HG02610 (cell line): ENCODE measurements at regions not wholly inside any gene's neighbourhood (a gene's known extent, or its start where the extent isn't known, plus 50 kb on each side); places are given as distances from the start of the nearest gene placed in this dataset.
"Not testable (repeated sequence)": the region's sequence is repeated elsewhere in the genome, so short reads cannot be mapped to it uniquely, and the experiment has no call there.

Experiments used
- ATAC-seq: cut with Tn5 transposase; IDR thresholded peaks from one replicate; pipeline ENCODE4 v1.9.1; 2021; ENCODE audit warnings: mild to moderate bottlenecking, moderate library complexity; ENCODE audit not compliant: unreplicated experiment

- no peak for ATAC-seq
These were observed 474.4 kb downstream of the CDH9 start for GRCh38 chr5:26563979-26564378.

- no peak for ATAC-seq
These were observed 485.3 kb downstream of the CDH9 start for GRCh38 chr5:26553079-26553478.

GRCh38 chr5:26543987-26544386, 494.4 kb downstream of the CDH9 start:
- no peak for ATAC-seq

- no peak for ATAC-seq
These were observed 500.2 kb downstream of the CDH9 start for GRCh38 chr5:26538226-26538625.

GRCh38 chr5:26535215-26535614, 503.2 kb downstream of the CDH9 start:
- ATAC-seq, result no peak

- ATAC-seq, result no peak
These were observed 508.1 kb downstream of the CDH9 start for GRCh38 chr5:26530305-26530704.

- ATAC-seq, result no peak
These were observed 519.1 kb downstream of the CDH9 start for GRCh38 chr5:26519245-26519644.

GRCh38 chr5:26518065-26518464, 520.3 kb downstream of the CDH9 start:
- no peak for ATAC-seq

GRCh38 chr5:26498972-26499371, 539.4 kb downstream of the CDH9 start:
- ATAC-seq, result no peak

- no peak for ATAC-seq
These were observed 542.9 kb downstream of the CDH9 start for GRCh38 chr5:26495437-26495836.

GRCh38 chr5:26492906-26493459, 545.4 kb downstream of the CDH9 start:
- no peak for ATAC-seq

GRCh38 chr5:26487553-26487952, 550.8 kb downstream of the CDH9 start:
- ATAC-seq, result no peak

GRCh38 chr5:26486631-26487030, 551.8 kb downstream of the CDH9 start:
- ATAC-seq, result no peak

- ATAC-seq, result not testable (repeated sequence)
These were observed 553.1 kb downstream of the CDH9 start for GRCh38 chr5:26485146-26485860.

- peak; percentile 73 for ATAC-seq
These were observed 555.5 kb downstream of the CDH9 start for GRCh38 chr5:26482810-26483375.

- no peak for ATAC-seq
These were observed 556.1 kb downstream of the CDH9 start for GRCh38 chr5:26482076-26482809.

GRCh38 chr5:26470439-26470838, 567.9 kb downstream of the CDH9 start:
- ATAC-seq, result no peak

GRCh38 chr5:26439121-26439520, 599.3 kb downstream of the CDH9 start:
- no peak for ATAC-seq

GRCh38 chr5:26434688-26435087, 603.7 kb downstream of the CDH9 start:
- ATAC-seq, result no peak

- ATAC-seq, result no peak
These were observed 606.0 kb downstream of the CDH9 start for GRCh38 chr5:26432386-26432785.

GRCh38 chr5:26430323-26430722, 608.1 kb downstream of the CDH9 start:
- ATAC-seq, result no peak

- no peak for ATAC-seq
These were observed 611.1 kb downstream of the CDH9 start for GRCh38 chr5:26427281-26427680.
